WTC11 (cell line): ENCODE measurements at regions not wholly inside any gene's neighbourhood (a gene's known extent, or its start where the extent isn't known, plus 50 kb on each side); places are given as distances from the start of the nearest gene placed in this dataset.

Source experiments
- CTCF ChIP-seq: fragments of 200-600 bp; IDR thresholded peaks from 2 replicates; pipeline ENCODE4 v1.8.0; 2022; ENCODE audit warnings: antibody characterized with exemption
- E2F4 ChIP-seq: sonication (generic); formaldehyde crosslinking; IDR thresholded peaks from 2 replicates; pipeline ENCODE4 v1.8.1; 2022; ENCODE audit warnings: low read depth, mild to moderate bottlenecking, moderate library complexity, missing genetic modification reagents, borderline replicate concordance
- ELF4 ChIP-seq: sonication (generic); formaldehyde crosslinking; IDR thresholded peaks from 2 replicates; pipeline ENCODE4 v1.8.1; 2022; ENCODE audit warnings: low read depth, mild to moderate bottlenecking, moderate library complexity, missing genetic modification reagents
- FOXJ3 ChIP-seq: sonication (generic); formaldehyde crosslinking; IDR thresholded peaks from 2 replicates; pipeline ENCODE4 v1.9.0; 2021; ENCODE audit warnings: missing genetic modification reagents, mild to moderate bottlenecking, borderline replicate concordance
- FOXK1 ChIP-seq: sonication (generic); formaldehyde crosslinking; IDR thresholded peaks from 2 replicates; pipeline ENCODE4 v1.8.0; 2022; ENCODE audit warnings: mild to moderate bottlenecking, moderate library complexity, missing genetic modification reagents
- USF2 ChIP-seq: sonication (generic); formaldehyde crosslinking; IDR thresholded peaks from 2 replicates; pipeline ENCODE4 v1.8.1; 2023; ENCODE audit warnings: mild to moderate bottlenecking, missing genetic modification reagents, moderate library complexity
- ZNF396 ChIP-seq: fragments of 250-450 bp; sonication (Bioruptor Pico); IDR thresholded peaks from 2 replicates; pipeline ENCODE4 v1.8.0; 2021; ENCODE audit warnings: mild to moderate bottlenecking, moderate library complexity, borderline replicate concordance

- TF ChIP-seq ELF4 (no peak), E2F4 (CRISPR knock-in tag) (no peak), FOXJ3 (CRISPR knock-in tag) (no peak), ZNF396 (no peak), USF2 (CRISPR knock-in tag) (no peak), CTCF (no peak), FOXK1 (CRISPR knock-in tag) (no peak)
Observed at GRCh38 chr3:118792191-118792590, 242.5 kb downstream of the IGSF11 start.
